Testis (tissue), 2 donors: ENCODE measurements at regions not wholly inside any gene's neighbourhood (a gene's known extent, or its start where the extent isn't known, plus 50 kb on each side); places are given as distances from the start of the nearest gene placed in this dataset.

Experiments used
- DNase-seq: peaks from one replicate; pipeline ENCODE4 v3.0.0-alpha.2; 2019
- H3K27ac ChIP-seq, 2 donors: fragments of 200-600 bp; sonication (generic); one replicate each; pipeline ENCODE4 v1.5.1; 2019
- H3K27me3 ChIP-seq: fragments of 200-600 bp; sonication (generic); one replicate; pipeline ENCODE4 v1.5.1; 2019
- H3K36me3 ChIP-seq: fragments of 200-600 bp; sonication (generic); one replicate; pipeline ENCODE4 v1.5.1; 2017; ENCODE audit warnings: low read depth; ENCODE audit errors: missing control alignments
- H3K4me1 ChIP-seq: fragments of 200-600 bp; sonication (generic); one replicate; pipeline ENCODE4 v1.5.1; 2019
- H3K4me3 ChIP-seq, 2 donors: fragments of 200-600 bp; sonication (generic); one replicate each; pipeline ENCODE4 v1.5.1; 2017 to 2019
- H3K9me3 ChIP-seq: fragments of 200-600 bp; sonication (generic); one replicate; pipeline ENCODE4 v1.5.1; 2017
- POLR2A ChIP-seq: fragments of 450-650 bp; IDR thresholded peaks from one replicate; pipeline ENCODE4 v1.6.1; 2017; ENCODE audit warnings: antibody characterized with exemption, mild to moderate bottlenecking, moderate library complexity
- WGBS, 2 donors: methylation state at CpG; one replicate each; pipeline ENCODE4 v1.1.5; 2018; 5-methylcytosine and 5-hydroxymethylcytosine counted together
- intact Hi-C: fragments of 100-400 bp; cut with DNase I; formaldehyde crosslinking; loops from one replicate; pipeline ENCODE4 v1.15.1; 2023; ENCODE audit warnings: low total_unique reads
- TF ChIP-seq, protein P1 (sequence below), 3 experiments: fragments of 450-650 bp in 2 of 3; fragments of 200-600 bp in 1 of 3; sonication (generic) in 1 of 3; IDR thresholded peaks; one replicate each; pipeline ENCODE4 v1.5.1; 2016 to 2019; ENCODE audit warnings: antibody characterized with exemption in 3 of 3, mild to moderate bottlenecking in 2 of 3, moderate library complexity in 1 of 3

DNA sequence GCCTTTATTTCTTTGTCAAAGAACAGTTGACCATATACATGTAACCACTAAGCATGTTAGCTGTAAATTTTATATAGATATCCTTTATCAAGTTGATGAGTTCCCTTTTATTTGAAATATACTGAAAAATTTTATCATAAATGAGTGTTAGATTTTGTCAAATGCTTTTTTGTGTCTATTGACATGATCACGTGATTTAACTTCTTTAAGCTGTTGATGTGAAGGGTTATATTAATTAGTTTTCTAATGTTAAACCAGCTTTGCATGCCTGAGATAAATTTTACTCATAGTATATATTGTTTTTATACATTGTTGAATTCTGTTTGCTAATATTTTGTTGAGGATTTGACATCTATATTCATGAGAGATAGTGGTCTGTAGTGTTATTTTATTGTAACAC, 241.9 kb upstream of the CDH20 start:
- no peak overlapping the region for H3K4me3 ChIP-seq
- TF ChIP-seq, protein P1, sequence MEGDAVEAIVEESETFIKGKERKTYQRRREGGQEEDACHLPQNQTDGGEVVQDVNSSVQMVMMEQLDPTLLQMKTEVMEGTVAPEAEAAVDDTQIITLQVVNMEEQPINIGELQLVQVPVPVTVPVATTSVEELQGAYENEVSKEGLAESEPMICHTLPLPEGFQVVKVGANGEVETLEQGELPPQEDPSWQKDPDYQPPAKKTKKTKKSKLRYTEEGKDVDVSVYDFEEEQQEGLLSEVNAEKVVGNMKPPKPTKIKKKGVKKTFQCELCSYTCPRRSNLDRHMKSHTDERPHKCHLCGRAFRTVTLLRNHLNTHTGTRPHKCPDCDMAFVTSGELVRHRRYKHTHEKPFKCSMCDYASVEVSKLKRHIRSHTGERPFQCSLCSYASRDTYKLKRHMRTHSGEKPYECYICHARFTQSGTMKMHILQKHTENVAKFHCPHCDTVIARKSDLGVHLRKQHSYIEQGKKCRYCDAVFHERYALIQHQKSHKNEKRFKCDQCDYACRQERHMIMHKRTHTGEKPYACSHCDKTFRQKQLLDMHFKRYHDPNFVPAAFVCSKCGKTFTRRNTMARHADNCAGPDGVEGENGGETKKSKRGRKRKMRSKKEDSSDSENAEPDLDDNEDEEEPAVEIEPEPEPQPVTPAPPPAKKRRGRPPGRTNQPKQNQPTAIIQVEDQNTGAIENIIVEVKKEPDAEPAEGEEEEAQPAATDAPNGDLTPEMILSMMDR (IDR thresholded peaks at IDR 0.05) = no peak
- no peak for TF ChIP-seq POLR2A
- H3K36me3 ChIP-seq = no peaks in the 10 kb centered on the region
- H3K9me3 ChIP-seq = no peaks in the 10 kb centered on the region
- 90 to 92% methylated on average over 1 of the region's 1 CpG for WGBS, 2 donors
- no peaks in the 10 kb centered on the region for H3K4me1 ChIP-seq
- no peaks in the 10 kb centered on the region for H3K27me3 ChIP-seq
- H3K27ac ChIP-seq = no peak overlapping the region
- no peak for DNase-seq
- intact Hi-C loops = no loop called here

DNA sequence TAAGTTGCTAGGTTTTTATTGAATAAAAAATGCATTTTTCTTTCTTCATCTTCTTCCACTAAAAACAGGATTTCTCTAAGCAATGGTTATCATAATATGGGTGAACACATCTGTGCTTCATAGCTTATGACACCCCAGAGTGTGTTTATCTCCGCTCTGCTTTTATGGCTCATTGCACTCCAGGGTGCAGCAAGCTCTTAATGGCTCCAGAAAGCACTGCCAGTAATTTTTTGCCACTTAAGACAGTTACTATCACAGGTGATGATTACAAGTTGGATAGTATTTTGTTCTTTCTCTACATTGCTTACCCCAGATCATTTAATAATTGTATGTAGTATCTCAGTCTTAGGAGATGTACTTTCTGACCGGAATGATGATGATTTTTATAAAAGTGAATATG, 239.3 kb upstream of the CDH20 start:
- intact Hi-C loops = no loop called here
- no peak for DNase-seq
- WGBS, 2 donors = 69 to 72% methylated on average over 2 of the region's 2 CpGs

GRCh38 chr18:61096226-61096625, 237.0 kb upstream of the CDH20 start:
- H3K27ac ChIP-seq = no peak overlapping the region
- H3K9me3 ChIP-seq = no peaks in the 10 kb centered on the region
- 83 to 90% methylated on average over 2 of the region's 2 CpGs for WGBS, 2 donors
- H3K27me3 ChIP-seq = no peaks in the 10 kb centered on the region
- H3K36me3 ChIP-seq = no peaks in the 10 kb centered on the region
- no peak for TF ChIP-seq POLR2A
- TF ChIP-seq, protein P1 (IDR thresholded peaks at IDR 0.05) = no peak
- no peak for DNase-seq
- H3K4me3 ChIP-seq = no peak overlapping the region
- intact Hi-C loops = no loop called here
- H3K4me1 ChIP-seq = no peaks in the 10 kb centered on the region

More for the DNA sequence above, 239.3 kb upstream of the CDH20 start:
- H3K4me1 ChIP-seq = no peaks in the 10 kb centered on the region
- H3K9me3 ChIP-seq = no peaks in the 10 kb centered on the region
- H3K27me3 ChIP-seq = no peaks in the 10 kb centered on the region
- H3K4me3 ChIP-seq = no peak overlapping the region
- no peak for TF ChIP-seq POLR2A
- TF ChIP-seq, protein P1 (IDR thresholded peaks at IDR 0.05) = no peak
- H3K27ac ChIP-seq = no peak overlapping the region
- H3K36me3 ChIP-seq = no peaks in the 10 kb centered on the region

- DNase-seq = no peak
- Histone ChIP-seq H3K36me3 (no peaks in the 10 kb centered on the region), H3K27ac (no peak overlapping the region), H3K4me3 (no peak overlapping the region), H3K27me3 (no peaks in the 10 kb centered on the region), H3K4me1 (no peaks in the 10 kb centered on the region), H3K9me3 (no peaks in the 10 kb centered on the region)
- WGBS, 2 donors = 87 to 93% methylated on average over 1 of the region's 1 CpG
- intact Hi-C loops = no loop called here
- no peak for TF ChIP-seq POLR2A
- TF ChIP-seq, protein P1 (IDR thresholded peaks at IDR 0.05) = no peak
These were observed 226.1 kb upstream of the CDH20 start for GRCh38 chr18:61107113-61107512.

DNA sequence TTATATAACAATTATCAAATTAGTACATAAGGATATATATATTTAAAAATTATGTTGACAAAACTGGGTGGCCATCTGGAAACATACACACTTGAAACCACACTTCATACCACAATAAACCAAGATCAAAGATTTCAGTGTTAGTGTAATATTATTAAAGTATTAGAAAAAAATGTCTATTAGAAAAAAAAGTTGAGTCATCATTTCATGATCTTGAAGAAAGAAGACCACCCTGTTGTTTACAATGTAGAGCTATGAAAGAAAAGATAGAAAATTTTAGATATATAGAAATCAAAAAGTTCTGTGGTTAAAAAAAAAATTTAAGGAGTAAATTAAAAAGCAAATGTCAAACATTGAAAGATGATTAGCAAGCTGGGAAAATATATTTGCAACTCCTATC, 224.5 kb upstream of the CDH20 start:
- DNase-seq = no peak
- intact Hi-C loops = no loop called here
- H3K27me3 ChIP-seq = no peaks in the 10 kb centered on the region
- no peak overlapping the region for H3K4me3 ChIP-seq
- H3K9me3 ChIP-seq = no peaks in the 10 kb centered on the region
- H3K4me1 ChIP-seq = no peaks in the 10 kb centered on the region
- H3K36me3 ChIP-seq = no peaks in the 10 kb centered on the region
- no peak overlapping the region for H3K27ac ChIP-seq
- TF ChIP-seq, protein P1 (IDR thresholded peaks at IDR 0.05) = no peak
- TF ChIP-seq POLR2A = no peak
